ENCODE measurements at regions not wholly inside any gene's neighbourhood (a gene's known extent, or its start where the extent isn't known, plus 50 kb on each side); places are given as distances from the start of the nearest gene placed in this dataset.

GRCh38 chrX:16469870-16470269, 180.1 kb upstream of the S100G start:
- Histone ChIP-seq H3K36me3 (ENCODE audit: control insufficient read depth in 2 of 2, insufficient read depth in 2 of 2, low read length in 1 of 2) (no peaks in the 10 kb centered on the region), H3K27me3 (ENCODE audit: control insufficient read depth in 2 of 2, insufficient read depth in 1 of 2, low read length in 1 of 2) (no peaks in the 10 kb centered on the region), H3K4me3 (ENCODE audit: low read length in 2 of 2) (no peak overlapping the region), H3K9me3 (ENCODE audit: control insufficient read depth in 2 of 2, insufficient read depth in 1 of 2, low read length in 1 of 2) (no peaks in the 10 kb centered on the region), H3K4me1 (ENCODE audit: control insufficient read depth in 2 of 2, insufficient read depth in 2 of 2, low read length in 2 of 2) (no peaks in the 10 kb centered on the region), H3K27ac (ENCODE audit: low read depth in 1 of 2, low read length in 1 of 2) (no peak overlapping the region)
- DNase-seq (ENCODE audit: low read depth in 6 of 9, low spot score in 9 of 9) = no peak
- WGBS = 97% methylated on average over 5 of the region's 5 CpGs

GRCh38 chrX:16472345-16472744, 177.6 kb upstream of the S100G start:
- no peak overlapping the region for H3K27ac ChIP-seq (ENCODE audit: low read depth in 1 of 2, low read length in 1 of 2)
- no peaks in the 10 kb centered on the region for H3K27me3 ChIP-seq (ENCODE audit: control insufficient read depth in 2 of 2, insufficient read depth in 1 of 2, low read length in 1 of 2)
- no peaks in the 10 kb centered on the region for H3K9me3 ChIP-seq (ENCODE audit: control insufficient read depth in 2 of 2, insufficient read depth in 1 of 2, low read length in 1 of 2)
- no peak overlapping the region for H3K4me3 ChIP-seq (ENCODE audit: low read length in 2 of 2)
- H3K4me1 ChIP-seq (ENCODE audit: control insufficient read depth in 2 of 2, insufficient read depth in 2 of 2, low read length in 2 of 2) = no peaks in the 10 kb centered on the region
- 97% methylated on average over 1 of the region's 1 CpG for WGBS
- DNase-seq (ENCODE audit: low read depth in 6 of 9, low spot score in 9 of 9) = no peak
- no peaks in the 10 kb centered on the region for H3K36me3 ChIP-seq (ENCODE audit: control insufficient read depth in 2 of 2, insufficient read depth in 2 of 2, low read length in 1 of 2)

GRCh38 chrX:16474511-16474910, 175.4 kb upstream of the S100G start:
- H3K9me3 ChIP-seq (ENCODE audit: control insufficient read depth in 2 of 2, insufficient read depth in 1 of 2, low read length in 1 of 2) = no peaks in the 10 kb centered on the region
- no peak overlapping the region for H3K27ac ChIP-seq (ENCODE audit: low read depth in 1 of 2, low read length in 1 of 2)
- no peak for DNase-seq (ENCODE audit: low read depth in 6 of 9, low spot score in 9 of 9)
- H3K27me3 ChIP-seq (ENCODE audit: control insufficient read depth in 2 of 2, insufficient read depth in 1 of 2, low read length in 1 of 2) = no peaks in the 10 kb centered on the region
- no peaks in the 10 kb centered on the region for H3K4me1 ChIP-seq (ENCODE audit: control insufficient read depth in 2 of 2, insufficient read depth in 2 of 2, low read length in 2 of 2)
- no peak overlapping the region for H3K4me3 ChIP-seq (ENCODE audit: low read length in 2 of 2)
- H3K36me3 ChIP-seq (ENCODE audit: control insufficient read depth in 2 of 2, insufficient read depth in 2 of 2, low read length in 1 of 2) = no peaks in the 10 kb centered on the region
- 92% methylated on average over 4 of the region's 4 CpGs for WGBS

GRCh38 chrX:16476009-16476408, 173.9 kb upstream of the S100G start:
- DNase-seq (ENCODE audit: low read depth in 6 of 9, low spot score in 9 of 9) = no peak
- Histone ChIP-seq H3K4me1 (ENCODE audit: control insufficient read depth in 2 of 2, insufficient read depth in 2 of 2, low read length in 2 of 2) (no peaks in the 10 kb centered on the region), H3K36me3 (ENCODE audit: control insufficient read depth in 2 of 2, insufficient read depth in 2 of 2, low read length in 1 of 2) (no peaks in the 10 kb centered on the region), H3K4me3 (ENCODE audit: low read length in 2 of 2) (no peak overlapping the region), H3K27ac (ENCODE audit: low read depth in 1 of 2, low read length in 1 of 2) (no peak overlapping the region), H3K27me3 (ENCODE audit: control insufficient read depth in 2 of 2, insufficient read depth in 1 of 2, low read length in 1 of 2) (no peaks in the 10 kb centered on the region), H3K9me3 (ENCODE audit: control insufficient read depth in 2 of 2, insufficient read depth in 1 of 2, low read length in 1 of 2) (no peaks in the 10 kb centered on the region)
- WGBS = 96% methylated on average over 8 of the region's 8 CpGs

GRCh38 chrX:16476692-16477091, 173.3 kb upstream of the S100G start:
- no peaks in the 10 kb centered on the region for H3K4me1 ChIP-seq (ENCODE audit: control insufficient read depth in 2 of 2, insufficient read depth in 2 of 2, low read length in 2 of 2)
- H3K36me3 ChIP-seq (ENCODE audit: control insufficient read depth in 2 of 2, insufficient read depth in 2 of 2, low read length in 1 of 2) = no peaks in the 10 kb centered on the region
- H3K9me3 ChIP-seq (ENCODE audit: control insufficient read depth in 2 of 2, insufficient read depth in 1 of 2, low read length in 1 of 2) = no peaks in the 10 kb centered on the region
- no peak overlapping the region for H3K27ac ChIP-seq (ENCODE audit: low read depth in 1 of 2, low read length in 1 of 2)
- no peak overlapping the region for H3K4me3 ChIP-seq (ENCODE audit: low read length in 2 of 2)
- H3K27me3 ChIP-seq (ENCODE audit: control insufficient read depth in 2 of 2, insufficient read depth in 1 of 2, low read length in 1 of 2) = no peaks in the 10 kb centered on the region
- DNase-seq (ENCODE audit: low read depth in 6 of 9, low spot score in 9 of 9) = no peak
- whole genome bisulfite sequencing = 95% methylated on average over 2 of the region's 2 CpGs

GRCh38 chrX:16479206-16479869, 170.6 kb upstream of the S100G start:
- Histone ChIP-seq H3K27me3 (ENCODE audit: control insufficient read depth in 2 of 2, insufficient read depth in 1 of 2, low read length in 1 of 2) (no peaks in the 10 kb centered on the region), H3K36me3 (ENCODE audit: control insufficient read depth in 2 of 2, insufficient read depth in 2 of 2, low read length in 1 of 2) (no peaks in the 10 kb centered on the region), H3K4me3 (ENCODE audit: low read length in 2 of 2) (no peak overlapping the region), H3K4me1 (ENCODE audit: control insufficient read depth in 2 of 2, insufficient read depth in 2 of 2, low read length in 2 of 2) (no peaks in the 10 kb centered on the region), H3K9me3 (ENCODE audit: control insufficient read depth in 2 of 2, insufficient read depth in 1 of 2, low read length in 1 of 2) (no peaks in the 10 kb centered on the region), H3K27ac (ENCODE audit: low read depth in 1 of 2, low read length in 1 of 2) (no peak overlapping the region)
- DNase-seq (ENCODE audit: low read depth in 6 of 9, low spot score in 9 of 9) = no peak
- 93% methylated on average over 5 of the region's 5 CpGs for WGBS

GRCh38 chrX:16480049-16480448, 169.9 kb upstream of the S100G start:
- Histone ChIP-seq H3K9me3 (ENCODE audit: control insufficient read depth in 2 of 2, insufficient read depth in 1 of 2, low read length in 1 of 2) (no peaks in the 10 kb centered on the region), H3K4me3 (ENCODE audit: low read length in 2 of 2) (no peak overlapping the region), H3K36me3 (ENCODE audit: control insufficient read depth in 2 of 2, insufficient read depth in 2 of 2, low read length in 1 of 2) (no peaks in the 10 kb centered on the region), H3K27ac (ENCODE audit: low read depth in 1 of 2, low read length in 1 of 2) (no peak overlapping the region), H3K27me3 (ENCODE audit: control insufficient read depth in 2 of 2, insufficient read depth in 1 of 2, low read length in 1 of 2) (no peaks in the 10 kb centered on the region), H3K4me1 (ENCODE audit: control insufficient read depth in 2 of 2, insufficient read depth in 2 of 2, low read length in 2 of 2) (no peaks in the 10 kb centered on the region)
- WGBS = 96% methylated on average over 4 of the region's 4 CpGs
- no peak for DNase-seq (ENCODE audit: low read depth in 6 of 9, low spot score in 9 of 9)

- Histone ChIP-seq H3K4me1 (ENCODE audit: control insufficient read depth in 2 of 2, insufficient read depth in 2 of 2, low read length in 2 of 2) (no peaks in the 10 kb centered on the region), H3K27me3 (ENCODE audit: control insufficient read depth in 2 of 2, insufficient read depth in 1 of 2, low read length in 1 of 2) (no peaks in the 10 kb centered on the region), H3K36me3 (ENCODE audit: control insufficient read depth in 2 of 2, insufficient read depth in 2 of 2, low read length in 1 of 2) (no peaks in the 10 kb centered on the region), H3K9me3 (ENCODE audit: control insufficient read depth in 2 of 2, insufficient read depth in 1 of 2, low read length in 1 of 2) (no peaks in the 10 kb centered on the region), H3K4me3 (ENCODE audit: low read length in 2 of 2) (no peak overlapping the region), H3K27ac (ENCODE audit: low read depth in 1 of 2, low read length in 1 of 2) (no peak overlapping the region)
- peak in 7 of 9 donors; percentile 0 to 41 (median 2) for DNase-seq (ENCODE audit: low read depth in 6 of 9, low spot score in 9 of 9)
Observed at GRCh38 chrX:16484338-16484737, 165.6 kb upstream of the S100G start.

GRCh38 chrX:16487620-16488385, 162.2 kb upstream of the S100G start:
- H3K4me3 ChIP-seq (ENCODE audit: low read length in 2 of 2) = no peak overlapping the region
- no peak overlapping the region for H3K27ac ChIP-seq (ENCODE audit: low read depth in 1 of 2, low read length in 1 of 2)
- no peaks in the 10 kb centered on the region for H3K27me3 ChIP-seq (ENCODE audit: control insufficient read depth in 2 of 2, insufficient read depth in 1 of 2, low read length in 1 of 2)
- no peaks in the 10 kb centered on the region for H3K36me3 ChIP-seq (ENCODE audit: control insufficient read depth in 2 of 2, insufficient read depth in 2 of 2, low read length in 1 of 2)
- H3K9me3 ChIP-seq (ENCODE audit: control insufficient read depth in 2 of 2, insufficient read depth in 1 of 2, low read length in 1 of 2) = no peaks in the 10 kb centered on the region
- 94% methylated on average over 2 of the region's 2 CpGs for WGBS
- DNase-seq (ENCODE audit: low read depth in 6 of 9, low spot score in 9 of 9) = no peak
- no peaks in the 10 kb centered on the region for H3K4me1 ChIP-seq (ENCODE audit: control insufficient read depth in 2 of 2, insufficient read depth in 2 of 2, low read length in 2 of 2)
